ENCODE measurements at regions not wholly inside any gene's neighbourhood (a gene's known extent, or its start where the extent isn't known, plus 50 kb on each side); places are given as distances from the start of the nearest gene placed in this dataset.
"Not testable (repeated sequence)": the region's sequence is repeated elsewhere in the genome, so short reads cannot be mapped to it uniquely, and the experiment has no call there.

DNA sequence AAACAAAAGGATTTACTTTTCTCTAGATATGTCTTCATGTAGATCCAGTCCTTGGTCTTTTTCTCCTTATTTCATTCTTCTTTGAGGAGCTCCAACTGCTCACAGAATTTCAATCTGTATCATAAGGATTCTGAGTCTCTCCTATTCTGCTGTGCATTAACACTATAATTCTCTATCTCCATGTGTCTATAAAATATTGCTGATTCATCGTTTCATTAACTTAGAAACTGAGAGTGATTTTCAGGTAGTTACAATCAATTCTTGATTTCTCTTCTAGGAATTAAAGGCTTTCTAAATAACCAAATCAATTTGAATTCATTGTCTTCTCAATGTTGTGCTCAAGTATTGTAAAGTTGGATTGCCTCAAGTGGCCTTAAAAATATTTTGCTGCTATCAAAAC lies 651.5 kb upstream of the CADM2 start:
- H3K27ac Mint-ChIP-seq = no peak overlapping the region
- no peak overlapping the region for H3K4me3 Mint-ChIP-seq
- peaks cover 11% of the 10 kb centered on the region for H3K9me3 Mint-ChIP-seq
- CTCF ChIA-PET = no interaction called here
- H3K36me3 Mint-ChIP-seq = no peaks in the 10 kb centered on the region
- no peaks in the 10 kb centered on the region for H3K27me3 Mint-ChIP-seq
- H3K4me1 Mint-ChIP-seq = no peaks in the 10 kb centered on the region
- DNase-seq = no peak

DNA sequence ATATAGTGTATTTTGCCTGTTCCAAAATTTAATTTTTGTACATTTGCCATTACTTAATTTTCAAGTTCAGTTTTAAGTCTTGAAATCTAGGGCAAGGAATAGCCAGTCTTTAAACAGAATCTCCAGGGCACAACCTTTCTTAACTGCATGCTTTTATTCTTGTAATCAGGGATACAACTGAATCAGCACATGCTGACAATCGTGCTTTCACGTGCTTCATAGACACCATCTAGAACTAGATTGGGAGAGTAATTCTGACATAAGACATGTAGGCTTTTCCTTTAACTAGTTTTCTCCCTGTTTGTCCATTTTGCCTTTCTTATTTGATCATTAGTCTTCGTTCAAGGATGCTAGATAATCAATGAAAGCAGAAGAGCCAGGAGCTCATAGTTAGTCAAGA lies 650.4 kb upstream of the CADM2 start:
- Mint-ChIP-seq H3K27me3 (no peaks in the 10 kb centered on the region), H3K36me3 (no peaks in the 10 kb centered on the region), H3K4me1 (no peaks in the 10 kb centered on the region), H3K9me3 (peaks cover 9% of the 10 kb centered on the region), H3K4me3 (no peak overlapping the region), H3K27ac (no peak overlapping the region)
- CTCF ChIA-PET = no interaction called here
- no peak for DNase-seq

DNA sequence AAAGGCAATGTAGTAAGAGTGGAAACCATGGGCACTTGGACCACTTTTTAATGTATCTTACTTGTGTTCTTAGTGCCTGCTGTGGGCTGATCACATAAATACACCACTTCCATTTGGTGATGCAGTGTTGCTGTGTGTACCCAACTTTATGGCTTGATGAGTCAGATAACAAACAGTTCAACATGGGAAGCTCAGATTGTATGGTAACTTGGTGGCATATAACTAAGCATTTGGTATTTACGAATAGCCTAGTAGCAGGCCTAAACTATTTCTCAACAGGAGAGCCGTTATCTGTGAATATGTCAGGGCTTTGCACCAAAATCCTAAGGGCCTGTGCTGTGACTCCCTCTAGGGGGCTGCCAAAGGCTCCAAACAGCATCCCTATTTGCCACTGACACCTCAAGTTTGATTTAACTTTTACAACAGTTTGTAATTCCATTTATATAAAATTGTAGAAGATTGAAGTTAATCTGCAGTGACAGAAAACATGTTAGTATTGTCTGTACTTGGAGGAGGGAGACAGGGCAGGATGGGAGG lies 640.4 kb upstream of the CADM2 start:
- H3K4me1 Mint-ChIP-seq = no peaks in the 10 kb centered on the region
- no peak overlapping the region for H3K4me3 Mint-ChIP-seq
- H3K36me3 Mint-ChIP-seq = no peaks in the 10 kb centered on the region
- CTCF ChIA-PET = no interaction called here
- no peak overlapping the region for H3K27ac Mint-ChIP-seq
- H3K27me3 Mint-ChIP-seq = no peaks in the 10 kb centered on the region
- peaks cover 3% of the 10 kb centered on the region for H3K9me3 Mint-ChIP-seq
- no peak for DNase-seq

DNA sequence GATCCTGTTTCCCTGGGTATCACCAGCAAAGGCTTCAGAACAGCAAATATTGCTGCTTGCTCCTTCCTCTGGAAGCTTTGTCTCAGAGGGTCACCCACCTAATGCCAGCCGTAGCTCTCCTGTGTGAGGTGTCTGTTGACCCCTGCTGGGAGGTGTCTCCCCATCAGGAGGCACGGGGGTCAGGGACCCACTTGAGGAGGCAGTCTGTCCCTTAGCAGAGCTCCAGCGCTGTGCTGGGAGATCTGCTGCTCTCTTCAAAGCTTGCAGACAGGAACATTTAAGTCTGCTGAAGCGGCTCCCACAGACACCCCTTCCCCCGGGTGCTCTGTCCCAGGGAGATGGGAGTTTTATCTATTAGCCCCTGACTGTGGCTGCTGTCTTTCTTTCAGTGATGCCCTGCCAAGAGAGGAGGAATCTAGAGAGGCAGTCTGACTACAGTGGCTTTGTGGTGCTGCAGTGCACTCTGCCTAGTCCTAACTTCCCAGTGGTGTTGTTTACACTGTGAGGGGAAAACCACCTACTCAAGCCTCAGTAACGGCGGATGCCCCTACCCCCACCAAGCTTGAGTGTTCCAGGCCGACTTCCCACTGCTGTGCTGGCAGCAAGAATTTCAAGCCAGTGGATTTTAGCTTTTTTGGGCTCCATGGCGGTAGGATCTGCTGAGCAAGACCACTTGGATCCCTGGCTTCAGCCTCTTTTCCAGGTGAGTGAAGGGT lies 593.1 kb upstream of the CADM2 start:
- H3K27me3 Mint-ChIP-seq, H3K4me3 Mint-ChIP-seq, DNase-seq, H3K4me1 Mint-ChIP-seq, CTCF ChIA-PET, H3K36me3 Mint-ChIP-seq, H3K27ac Mint-ChIP-seq: not testable (repeated sequence)
- peaks cover 26% of the 10 kb centered on the region for H3K9me3 Mint-ChIP-seq
